ENCODE measurements at regions not wholly inside any gene's neighbourhood (a gene's known extent, or its start where the extent isn't known, plus 50 kb on each side); places are given as distances from the start of the nearest gene placed in this dataset.

- TF ChIP-seq, protein P1, sequence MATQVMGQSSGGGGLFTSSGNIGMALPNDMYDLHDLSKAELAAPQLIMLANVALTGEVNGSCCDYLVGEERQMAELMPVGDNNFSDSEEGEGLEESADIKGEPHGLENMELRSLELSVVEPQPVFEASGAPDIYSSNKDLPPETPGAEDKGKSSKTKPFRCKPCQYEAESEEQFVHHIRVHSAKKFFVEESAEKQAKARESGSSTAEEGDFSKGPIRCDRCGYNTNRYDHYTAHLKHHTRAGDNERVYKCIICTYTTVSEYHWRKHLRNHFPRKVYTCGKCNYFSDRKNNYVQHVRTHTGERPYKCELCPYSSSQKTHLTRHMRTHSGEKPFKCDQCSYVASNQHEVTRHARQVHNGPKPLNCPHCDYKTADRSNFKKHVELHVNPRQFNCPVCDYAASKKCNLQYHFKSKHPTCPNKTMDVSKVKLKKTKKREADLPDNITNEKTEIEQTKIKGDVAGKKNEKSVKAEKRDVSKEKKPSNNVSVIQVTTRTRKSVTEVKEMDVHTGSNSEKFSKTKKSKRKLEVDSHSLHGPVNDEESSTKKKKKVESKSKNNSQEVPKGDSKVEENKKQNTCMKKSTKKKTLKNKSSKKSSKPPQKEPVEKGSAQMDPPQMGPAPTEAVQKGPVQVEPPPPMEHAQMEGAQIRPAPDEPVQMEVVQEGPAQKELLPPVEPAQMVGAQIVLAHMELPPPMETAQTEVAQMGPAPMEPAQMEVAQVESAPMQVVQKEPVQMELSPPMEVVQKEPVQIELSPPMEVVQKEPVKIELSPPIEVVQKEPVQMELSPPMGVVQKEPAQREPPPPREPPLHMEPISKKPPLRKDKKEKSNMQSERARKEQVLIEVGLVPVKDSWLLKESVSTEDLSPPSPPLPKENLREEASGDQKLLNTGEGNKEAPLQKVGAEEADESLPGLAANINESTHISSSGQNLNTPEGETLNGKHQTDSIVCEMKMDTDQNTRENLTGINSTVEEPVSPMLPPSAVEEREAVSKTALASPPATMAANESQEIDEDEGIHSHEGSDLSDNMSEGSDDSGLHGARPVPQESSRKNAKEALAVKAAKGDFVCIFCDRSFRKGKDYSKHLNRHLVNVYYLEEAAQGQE (IDR thresholded peaks at IDR 0.05; ENCODE audit: low read depth): no peak
- TF ChIP-seq TAF1 (IDR thresholded peaks at IDR 0.05; ENCODE audit: low read depth) (no peak), RAD21 (IDR thresholded peaks at IDR 0.05; ENCODE audit: low read depth) (no peak), ZBTB7A (IDR thresholded peaks at IDR 0.05; ENCODE audit: low read depth) (no peak), CREB1 (IDR thresholded peaks at IDR 0.05; ENCODE audit: low read depth) (no peak), YY1 (IDR thresholded peaks at IDR 0.05; ENCODE audit: low read depth) (no peak)
Measured at GRCh38 chr19:28020619-28021258, 1192.2 kb downstream of the UQCRFS1 start.

Data from Ishikawa (cell line).